HG03060 (cell line): ENCODE measurements at regions not wholly inside any gene's neighbourhood (a gene's known extent, or its start where the extent isn't known, plus 50 kb on each side); places are given as distances from the start of the nearest gene placed in this dataset.

Source experiments
- ATAC-seq: cut with Tn5 transposase; IDR thresholded peaks from one replicate; pipeline ENCODE4 v1.9.1; 2021; ENCODE audit warnings: low read depth, moderate number of reproducible peaks; ENCODE audit not compliant: unreplicated experiment

GRCh38 chr14:81829447-81829846, 295.8 kb upstream of the SEL1L start:
- ATAC-seq: no peak

- ATAC-seq: no peak
Measured at GRCh38 chr14:81831128-81831820, 297.6 kb upstream of the SEL1L start.

- ATAC-seq: no peak
Measured at GRCh38 chr14:81834308-81834707, 300.7 kb upstream of the SEL1L start.

- no peak for ATAC-seq
Measured at GRCh38 chr14:81837304-81837703, 303.7 kb upstream of the SEL1L start.

GRCh38 chr14:81839056-81839455, 305.4 kb upstream of the SEL1L start:
- no peak for ATAC-seq

- ATAC-seq: no peak
Measured at GRCh38 chr14:81841346-81841745, 307.7 kb upstream of the SEL1L start.

GRCh38 chr14:81849714-81850113, 316.1 kb upstream of the SEL1L start:
- no peak for ATAC-seq

GRCh38 chr14:81855007-81855406, 321.4 kb upstream of the SEL1L start:
- ATAC-seq: no peak

GRCh38 chr14:81859046-81859445, 325.4 kb upstream of the SEL1L start:
- no peak for ATAC-seq

- no peak for ATAC-seq
Measured at GRCh38 chr14:81868172-81868571, 334.5 kb upstream of the SEL1L start.

- ATAC-seq: no peak
Measured at GRCh38 chr14:81871706-81872105, 338.1 kb upstream of the SEL1L start.

GRCh38 chr14:81884382-81884781, 350.7 kb upstream of the SEL1L start:
- no peak for ATAC-seq

GRCh38 chr14:81886588-81886987, 352.9 kb upstream of the SEL1L start:
- no peak for ATAC-seq

- ATAC-seq: no peak
Measured at GRCh38 chr14:81889529-81889928, 355.9 kb upstream of the SEL1L start.

GRCh38 chr14:81890020-81890419, 356.4 kb upstream of the SEL1L start:
- ATAC-seq: no peak

GRCh38 chr14:81903477-81903876, 369.8 kb upstream of the SEL1L start:
- no peak for ATAC-seq

GRCh38 chr14:81927070-81927469, 393.4 kb upstream of the SEL1L start:
- no peak for ATAC-seq

- no peak for ATAC-seq
Measured at GRCh38 chr14:81931828-81932227, 398.2 kb upstream of the SEL1L start.

GRCh38 chr14:81936348-81936747, 402.7 kb upstream of the SEL1L start:
- ATAC-seq: no peak

GRCh38 chr14:81936902-81937301, 403.2 kb upstream of the SEL1L start:
- no peak for ATAC-seq

GRCh38 chr14:81938341-81938740, 404.7 kb upstream of the SEL1L start:
- no peak for ATAC-seq

- ATAC-seq: no peak
Measured at GRCh38 chr14:81940651-81941050, 407.0 kb upstream of the SEL1L start.

- no peak for ATAC-seq
Measured at GRCh38 chr14:81942071-81942470, 408.4 kb upstream of the SEL1L start.
